Esophagus squamous epithelium (tissue), 5 donors: ENCODE measurements at regions not wholly inside any gene's neighbourhood (a gene's known extent, or its start where the extent isn't known, plus 50 kb on each side); places are given as distances from the start of the nearest gene placed in this dataset.

Experiments
- DNase-seq: peaks from one replicate; lab custom pipeline; 2025; lab: John Stamatoyannopoulos, UW
- H3K27ac ChIP-seq, 4 donors: fragments of 200-600 bp; sonication (generic); one replicate each; pipeline ENCODE4 v1.5.1; 2016 to 2019; ENCODE audit warnings: mild to moderate bottlenecking in 1 of 4
- H3K27me3 ChIP-seq, 4 donors: fragments of 200-600 bp; sonication (generic); 1 replicate in 3 of 4; 2 replicates in 1 of 4; pipeline versions ENCODE4 v1.5.1 to v1.6.0; 2017 to 2021; ENCODE audit warnings: antibody characterized with exemption in 1 of 4
- H3K36me3 ChIP-seq, 3 donors: fragments of 200-600 bp; sonication (generic); one replicate each; pipeline ENCODE4 v1.5.1; 2016 to 2019
- H3K4me1 ChIP-seq, 3 donors: fragments of 200-600 bp; sonication (generic); one replicate each; pipeline ENCODE4 v1.5.1; 2017 to 2019
- H3K4me3 ChIP-seq, 4 donors: fragments of 200-600 bp; sonication (generic); 1 replicate in 3 of 4; 2 replicates in 1 of 4; pipeline ENCODE4 v1.5.1; 2016 to 2019; ENCODE audit warnings: mild to moderate bottlenecking in 2 of 4, moderate library complexity in 1 of 4
- H3K9me3 ChIP-seq, 3 donors: fragments of 200-600 bp; sonication (generic); one replicate each; pipeline ENCODE4 v1.5.1; 2016 to 2019
- CTCF ChIP-seq, 6 experiments: fragments of 450-650 bp in 4 of 6; fragments of 200-600 bp in 2 of 6; sonication (generic) in 2 of 6; IDR thresholded peaks; one replicate each; pipeline ENCODE4 v1.5.1; 2016 to 2019; ENCODE audit warnings: antibody characterized with exemption in 6 of 6, mild to moderate bottlenecking in 4 of 6, moderate library complexity in 4 of 6
- POLR2A ChIP-seq, 4 donors: fragments of 450-650 bp; IDR thresholded peaks; one replicate each; pipeline ENCODE4 v1.6.1; 2017; ENCODE audit warnings: antibody characterized with exemption in 4 of 4, mild to moderate bottlenecking in 4 of 4, moderate library complexity in 3 of 4
- WGBS, 2 donors: methylation state at CpG; one replicate each; pipeline ENCODE4 v1.1.5; 2018; 5-methylcytosine and 5-hydroxymethylcytosine counted together
- intact Hi-C: fragments of 100-400 bp; cut with DNase I; formaldehyde crosslinking; loops from one replicate; pipeline ENCODE4 v1.15.0; 2022
- donor health status: DM: yes; HTN: yes; CAD: no.

- Histone ChIP-seq H3K4me3 (no peak overlapping the region), H3K27ac (no peak overlapping the region), H3K4me1 (no peaks in the 10 kb centered on the region), H3K27me3 (no peaks in the 10 kb centered on the region), H3K36me3 (no peaks in the 10 kb centered on the region), H3K9me3 (no peaks in the 10 kb centered on the region)
- no peak for TF ChIP-seq CTCF (IDR thresholded peaks at IDR 0.05)
- TF ChIP-seq POLR2A (IDR thresholded peaks at IDR 0.05): no peak
- intact Hi-C loops: no loop called here
- 68% methylated on average over 2 to 7 of the region's 10 CpGs for WGBS, 2 donors
- DNase-seq: no peak
These were observed 96.3 kb upstream of the TNFSF11 start for GRCh38 chr13:42477596-42478190.

GRCh38 chr13:42478531-42479156, 95.3 kb upstream of the TNFSF11 start:
- DNase-seq: no peak
- intact Hi-C loops: no loop called here
- Histone ChIP-seq H3K36me3 (no peaks in the 10 kb centered on the region), H3K9me3 (no peaks in the 10 kb centered on the region), H3K27me3 (no peaks in the 10 kb centered on the region), H3K4me3 (no peak overlapping the region), H3K27ac (no peak overlapping the region), H3K4me1 (no peaks in the 10 kb centered on the region)
- TF ChIP-seq CTCF (IDR thresholded peaks at IDR 0.05) (peak in 2 of 6 experiments; percentile 19 to 30), POLR2A (IDR thresholded peaks at IDR 0.05) (no peak)
- WGBS, 2 donors: 54 to 89% methylated on average over 3 of the region's 3 CpGs

- H3K4me1 ChIP-seq: peaks cover 0 to 39% (median 11%) of the 10 kb centered on the region in 3 donors
- H3K9me3 ChIP-seq: no peaks in the 10 kb centered on the region
- TF ChIP-seq CTCF (IDR thresholded peaks at IDR 0.05): no peak
- no peak for TF ChIP-seq POLR2A (IDR thresholded peaks at IDR 0.05)
- no peaks in the 10 kb centered on the region for H3K27me3 ChIP-seq
- no peak overlapping the region for H3K4me3 ChIP-seq
- no peak overlapping the region for H3K27ac ChIP-seq
- no peaks in the 10 kb centered on the region for H3K36me3 ChIP-seq
- intact Hi-C loops: no loop called here
- DNase-seq: no peak
These were observed 89.6 kb upstream of the TNFSF11 start for GRCh38 chr13:42484386-42484785.

GRCh38 chr13:42485272-42485671, 88.7 kb upstream of the TNFSF11 start:
- no peaks in the 10 kb centered on the region for H3K27me3 ChIP-seq
- H3K36me3 ChIP-seq: no peaks in the 10 kb centered on the region
- H3K9me3 ChIP-seq: no peaks in the 10 kb centered on the region
- 33 to 66% methylated on average over 2 of the region's 2 CpGs for WGBS, 2 donors
- TF ChIP-seq CTCF (IDR thresholded peaks at IDR 0.05) (no peak), POLR2A (IDR thresholded peaks at IDR 0.05) (no peak)
- peak overlapping the region in 1 of 4 donors; percentile 30 for H3K27ac ChIP-seq
- H3K4me3 ChIP-seq: no peak overlapping the region
- DNase-seq: no peak
- intact Hi-C loops: no loop called here
- H3K4me1 ChIP-seq: peaks cover 0 to 43% (median 11%) of the 10 kb centered on the region in 3 donors

GRCh38 chr13:42486711-42487198, 87.2 kb upstream of the TNFSF11 start:
- Histone ChIP-seq H3K4me1 (peaks cover 0 to 56% (median 11%) of the 10 kb centered on the region in 3 donors), H3K36me3 (no peaks in the 10 kb centered on the region), H3K4me3 (no peak overlapping the region), H3K27ac (peak overlapping the region in 1 of 4 donors; percentile 29), H3K9me3 (no peaks in the 10 kb centered on the region), H3K27me3 (no peaks in the 10 kb centered on the region)
- WGBS, 2 donors: 0 to 14% methylated on average over 3 of the region's 3 CpGs
- no peak for DNase-seq
- TF ChIP-seq CTCF (IDR thresholded peaks at IDR 0.05) (no peak), POLR2A (IDR thresholded peaks at IDR 0.05) (no peak)
- intact Hi-C loops: no loop called here
